PFSK-1 (cell line): ENCODE measurements at regions not wholly inside any gene's neighbourhood (a gene's known extent, or its start where the extent isn't known, plus 50 kb on each side); places are given as distances from the start of the nearest gene placed in this dataset.

Source experiments
- POLR2AphosphoS5 ChIP-seq: IDR thresholded peaks from 2 replicates; pipeline ENCODE4 v1.6.1; 2012; ENCODE audit warnings: low read depth, mild to moderate bottlenecking, control low read depth, low read length, moderate library complexity
- REST ChIP-seq, 2 experiments: IDR thresholded peaks; 2 replicates each; pipeline versions ENCODE4 v1.6.1 to v1.8.0; 2011 to 2012; ENCODE audit warnings: low read depth in 2 of 2, low read length in 2 of 2, control low read depth in 1 of 2, inconsistent platforms in 1 of 2, mild to moderate bottlenecking in 1 of 2, moderate library complexity in 1 of 2; ENCODE audit not compliant: insufficient read depth in 1 of 2
- SIN3A ChIP-seq: IDR thresholded peaks from 2 replicates; pipeline ENCODE4 v1.6.1; 2012; ENCODE audit warnings: mild to moderate bottlenecking, low read length, moderate library complexity, borderline replicate concordance; ENCODE audit not compliant: insufficient read depth
- TAF1 ChIP-seq: IDR thresholded peaks from 2 replicates; pipeline ENCODE4 v1.6.1; 2012; ENCODE audit warnings: low read length, control low read depth, borderline replicate concordance; ENCODE audit not compliant: insufficient read depth

- TF ChIP-seq REST (IDR thresholded peaks at IDR 0.05; ENCODE audit: insufficient read depth in 1 of 2, low read depth in 2 of 2, low read length in 2 of 2) (no peak), TAF1 (no peak), POLR2AphosphoS5 (no peak), SIN3A (no peak)
These were observed 516.8 kb upstream of the PROK2 start for GRCh38 chr3:72301779-72302178.
